IMR-90 (cell line): ENCODE measurements at regions not wholly inside any gene's neighbourhood (a gene's known extent, or its start where the extent isn't known, plus 50 kb on each side); places are given as distances from the start of the nearest gene placed in this dataset.

Experiments used
- ATAC-seq: fragments of 200-7000 bp; cut with Tn5 transposase; 2 replicates; pipeline ENCODE4 v1.9.1; 2020; ENCODE audit warnings: low read depth, mild to moderate bottlenecking, moderate library complexity
- BruUV-seq: library from RNA; stranded (reverse); fragments of 400-500 nt; replicated peaks from 2 replicates; lab custom pipeline; 2021; lab: Mats Ljungman, UMichigan
- CTCF ChIA-PET: fragments of 300-600 bp; formaldehyde crosslinking; extraction: SDS; loops from one replicate; lab custom pipeline; 2021; ENCODE audit warnings: antibody characterized with exemption; lab: Yijun Ruan, JAX
- POLR2A ChIA-PET: fragments of 300-600 bp; sonication (Branson Sonifier 250); formaldehyde crosslinking; loops from one replicate; lab custom pipeline; 2022; ENCODE audit warnings: antibody characterized with exemption; ENCODE audit not compliant: unreplicated experiment; lab: Charles Lee
- DNase-seq: peaks from one replicate; pipeline ENCODE4 v3.0.0; 2013
- H2AFZ ChIP-seq: replicated peaks from 2 replicates; pipeline ENCODE3; 2013; ENCODE audit warnings: low read length, mild to moderate bottlenecking; ENCODE audit not compliant: poor library complexity
- H2AK5ac ChIP-seq: 2 replicates; pipeline ENCODE4 v1.6.1; 2013; ENCODE audit warnings: low read depth, low read length, inconsistent platforms
- H2AK9ac ChIP-seq: replicated peaks from 2 replicates; pipeline ENCODE3; 2013; ENCODE audit warnings: mild to moderate bottlenecking, low read depth, low read length, moderate library complexity; ENCODE audit not compliant: poor library complexity
- H2BK120ac ChIP-seq: 2 replicates; pipeline ENCODE4 v1.6.1; 2013; ENCODE audit warnings: low read depth, low read length, inconsistent platforms
- H2BK15ac ChIP-seq: 3 replicates; pipeline ENCODE4 v1.6.1; 2013; ENCODE audit warnings: low read depth, low read length, inconsistent platforms
- H2BK20ac ChIP-seq: 2 replicates; pipeline ENCODE4 v1.6.1; 2013; ENCODE audit warnings: low read depth, mild to moderate bottlenecking, inconsistent platforms, low read length, moderate library complexity
- H2BK5ac ChIP-seq: 2 replicates; pipeline ENCODE4 v1.6.1; 2013; ENCODE audit warnings: mild to moderate bottlenecking, low read depth, low read length, inconsistent platforms; ENCODE audit not compliant: poor library complexity, severe bottlenecking
- H3K14ac ChIP-seq: replicated peaks from 2 replicates; pipeline ENCODE4 v1.6.1; 2013; ENCODE audit warnings: low read depth, low read length, inconsistent platforms
- H3K18ac ChIP-seq: 2 replicates; pipeline ENCODE4 v1.6.1; 2013; ENCODE audit warnings: low read depth, low read length, control low read depth
- H3K23ac ChIP-seq: 2 replicates; pipeline ENCODE4 v1.6.1; 2013; ENCODE audit warnings: low read depth, low read length, inconsistent platforms
- H3K27ac ChIP-seq: 2 replicates; pipeline ENCODE4 v1.5.1; 2013; ENCODE audit warnings: mild to moderate bottlenecking, control low read depth, low read length; ENCODE audit not compliant: insufficient read depth
- H3K27me3 ChIP-seq: 2 replicates; pipeline ENCODE4 v1.6.1; 2013; ENCODE audit warnings: low read length; ENCODE audit not compliant: control insufficient read depth, insufficient read depth
- H3K36me3 ChIP-seq: 2 replicates; pipeline ENCODE4 v1.6.1; 2013; ENCODE audit warnings: low read length, mixed read lengths; ENCODE audit not compliant: control insufficient read depth, insufficient read depth
- H3K4ac ChIP-seq: 2 replicates; pipeline ENCODE4 v1.6.1; 2013; ENCODE audit warnings: low read depth, low read length, inconsistent platforms
- H3K4me1 ChIP-seq: 2 replicates; pipeline ENCODE4 v1.6.1; 2013; ENCODE audit warnings: low read length, mixed read lengths; ENCODE audit not compliant: control insufficient read depth, insufficient read depth
- H3K4me2 ChIP-seq: 2 replicates; pipeline ENCODE4 v1.6.1; 2013; ENCODE audit warnings: low read depth, mild to moderate bottlenecking, control low read depth, low read length, moderate library complexity
- H3K4me3 ChIP-seq: 2 replicates; pipeline ENCODE4 v1.5.1; 2013; ENCODE audit warnings: low read depth, mild to moderate bottlenecking, control low read depth, low read length, moderate library complexity; ENCODE audit not compliant: insufficient read depth
- H3K56ac ChIP-seq: 2 replicates; pipeline ENCODE4 v1.6.1; 2013; ENCODE audit warnings: low read length, inconsistent platforms; ENCODE audit not compliant: insufficient read depth; ENCODE audit errors: extremely low read depth
- H3K79me1 ChIP-seq, 2 experiments: 2 replicates each; pipeline ENCODE4 v1.6.1; 2013; ENCODE audit warnings: low read length in 2 of 2, inconsistent platforms in 1 of 2, low read depth in 1 of 2
- H3K9ac ChIP-seq: 2 replicates; pipeline ENCODE4 v1.6.1; 2013; ENCODE audit warnings: low read depth, low read length, control low read depth
- H3K9me1 ChIP-seq: 2 replicates; pipeline ENCODE4 v1.6.1; 2013; ENCODE audit warnings: low read length, inconsistent platforms; ENCODE audit not compliant: insufficient read depth
- H3K9me3 ChIP-seq: 2 replicates; pipeline ENCODE4 v1.6.1; 2013; ENCODE audit warnings: low read length; ENCODE audit not compliant: control insufficient read depth, insufficient read depth
- H4K20me1 ChIP-seq: 2 replicates; pipeline ENCODE4 v1.6.1; 2013; ENCODE audit warnings: low read length, inconsistent platforms; ENCODE audit not compliant: insufficient read depth
- H4K5ac ChIP-seq: 2 replicates; pipeline ENCODE4 v1.6.1; 2013; ENCODE audit warnings: mild to moderate bottlenecking, low read depth, low read length, control low read depth
- H4K8ac ChIP-seq, 2 experiments: 2 replicates each; pipeline ENCODE4 v1.6.1; 2013; ENCODE audit warnings: low read depth in 2 of 2, low read length in 2 of 2, control low read depth in 1 of 2, inconsistent platforms in 1 of 2
- H4K91ac ChIP-seq: 2 replicates; pipeline ENCODE4 v1.6.1; 2013; ENCODE audit warnings: low read depth, low read length, inconsistent platforms; ENCODE audit not compliant: insufficient read depth
- ELK1 ChIP-seq: fragments of 150-350 bp; IDR thresholded peaks from 2 replicates; pipeline ENCODE4 v1.6.1; 2016; ENCODE audit warnings: low read depth, mild to moderate bottlenecking, low read length, moderate library complexity, borderline replicate concordance
- MAFK ChIP-seq: IDR thresholded peaks from 2 replicates; pipeline ENCODE4 v1.6.1; 2012; ENCODE audit warnings: low read depth, low read length, improper control_type of control experiment
- MAZ ChIP-seq: IDR thresholded peaks from 2 replicates; pipeline ENCODE4 v1.6.1; 2012; ENCODE audit warnings: low read depth, mild to moderate bottlenecking, low read length, improper control_type of control experiment, moderate library complexity, borderline replicate concordance
- RFX5 ChIP-seq: IDR thresholded peaks from 2 replicates; pipeline ENCODE4 v1.8.0; 2012; ENCODE audit warnings: low read depth, mild to moderate bottlenecking, low read length, moderate library complexity
- WGBS, 2 experiments: methylation state at CpG; one replicate each; pipeline versions ENCODE4 v1.1.5 to v1.1.7; 2013; ENCODE audit warnings: missing lambda C conversion rate in 2 of 2; ENCODE audit not compliant: insufficient read length in 1 of 2; ENCODE audit errors: extremely low coverage in 2 of 2; 5-methylcytosine and 5-hydroxymethylcytosine counted together
- dilution Hi-C: fragments of 300-500 bp; cut with HindIII; formaldehyde crosslinking; loops from one replicate; pipeline ENCODE4 v1.14.3; 2018; ENCODE audit warnings: low sequenced_read_pairs; ENCODE audit not compliant: unreplicated experiment
- in situ Hi-C: fragments of 300-500 bp; cut with MboI; formaldehyde crosslinking; loops from 3 replicates; pipeline ENCODE4 v1.14.3; 2019; ENCODE audit warnings: low sequenced_read_pairs, inconsistent platforms, mixed read lengths
- intact Hi-C: fragments of 100-400 bp; cut with micrococcal nuclease; formaldehyde crosslinking; loops from 2 replicates; pipeline ENCODE4 v1.10.0; 2022

- Histone ChIP-seq H2AK5ac (no peak overlapping the region), H2AFZ (no peak overlapping the region), H4K91ac (no peak overlapping the region), H3K4me3 (no peak overlapping the region), H3K56ac (no peak overlapping the region), H2BK120ac (no peak overlapping the region), H3K27me3 (no peaks in the 10 kb centered on the region), H3K27ac (no peak overlapping the region), H3K4me1 (peaks cover 9% of the 10 kb centered on the region), H3K4me2 (no peak overlapping the region), H3K9ac (no peak overlapping the region), H4K20me1 (no peaks in the 10 kb centered on the region), H4K5ac (no peak overlapping the region), H3K36me3 (no peaks in the 10 kb centered on the region), H2AK9ac (no peak overlapping the region), H2BK20ac (no peak overlapping the region), H3K18ac (no peak overlapping the region), H2BK15ac (no peak overlapping the region), H3K14ac (no peak overlapping the region), H3K9me3 (no peaks in the 10 kb centered on the region), H2BK5ac (no peak overlapping the region), H3K9me1 (peaks cover 4% of the 10 kb centered on the region; the same call in 1 of the 2 replicates), H3K23ac (no peak overlapping the region), H4K8ac (no peak overlapping the region), H3K4ac (no peak overlapping the region), H3K79me1 (no peaks in the 10 kb centered on the region)
- DNase-seq (peak; percentile 55), ATAC-seq (peak; percentile 18)
- intact Hi-C loops (loop anchor here (5.0 kb wide), 1 partner anchor 127 kb away; no protein-coding TSS in a partner anchor), in situ Hi-C loops (no loop called here), dilution Hi-C loops (no loop called here)
- BruUV-seq, result no TSS peak
- POLR2A ChIA-PET, result no interaction called here
- no CpG with 5 or more reads among the region's 2 CpGs for WGBS, 2 experiments
- CTCF ChIA-PET, result no interaction called here
- TF ChIP-seq ELK1, result no peak
- TF ChIP-seq RFX5, result no peak
- no peak for TF ChIP-seq MAZ
- no peak for TF ChIP-seq MAFK
Measured at GRCh38 chr4:173919196-173919595, 364.3 kb downstream of the FBXO8 start.
